Cardiac muscle cell (in vitro differentiated cells and primary cell): ENCODE measurements at regions not wholly inside any gene's neighbourhood (a gene's known extent, or its start where the extent isn't known, plus 50 kb on each side); places are given as distances from the start of the nearest gene placed in this dataset.

Experiments used
- DNase-seq, 2 donors: peaks; one replicate each; pipeline versions ENCODE4 v3.0.0 to v3.0.0-alpha.2; 2010 to 2017; ENCODE audit warnings: low read depth in 1 of 2, low spot score in 1 of 2
- H3K27ac ChIP-seq: fragments of 200-600 bp; sonication (generic); 2 replicates; pipeline ENCODE4 v1.5.1; 2016
- H3K27me3 ChIP-seq: fragments of 200-600 bp; sonication (generic); 2 replicates; pipeline ENCODE4 v1.6.0; 2016; ENCODE audit warnings: control low read depth
- H3K36me3 ChIP-seq: fragments of 200-600 bp; sonication (generic); 2 replicates; pipeline ENCODE4 v1.5.1; 2016; ENCODE audit warnings: control low read depth
- H3K4me1 ChIP-seq: fragments of 200-600 bp; sonication (generic); 2 replicates; pipeline ENCODE4 v1.8.1; 2017; ENCODE audit warnings: low read depth, mild to moderate bottlenecking, mixed run types
- H3K4me3 ChIP-seq: fragments of 200-600 bp; sonication (generic); 2 replicates; pipeline ENCODE4 v1.5.1; 2016; ENCODE audit warnings: mild to moderate bottlenecking
- H3K9me3 ChIP-seq: fragments of 200-600 bp; sonication (generic); 2 replicates; pipeline ENCODE4 v1.5.1; 2017; ENCODE audit warnings: low read depth, mild to moderate bottlenecking, control low read depth
- CTCF ChIP-seq: IDR thresholded peaks from 2 replicates; pipeline ENCODE4 v1.5.1; 2012; ENCODE audit warnings: low read depth, mild to moderate bottlenecking, low read length

DNA sequence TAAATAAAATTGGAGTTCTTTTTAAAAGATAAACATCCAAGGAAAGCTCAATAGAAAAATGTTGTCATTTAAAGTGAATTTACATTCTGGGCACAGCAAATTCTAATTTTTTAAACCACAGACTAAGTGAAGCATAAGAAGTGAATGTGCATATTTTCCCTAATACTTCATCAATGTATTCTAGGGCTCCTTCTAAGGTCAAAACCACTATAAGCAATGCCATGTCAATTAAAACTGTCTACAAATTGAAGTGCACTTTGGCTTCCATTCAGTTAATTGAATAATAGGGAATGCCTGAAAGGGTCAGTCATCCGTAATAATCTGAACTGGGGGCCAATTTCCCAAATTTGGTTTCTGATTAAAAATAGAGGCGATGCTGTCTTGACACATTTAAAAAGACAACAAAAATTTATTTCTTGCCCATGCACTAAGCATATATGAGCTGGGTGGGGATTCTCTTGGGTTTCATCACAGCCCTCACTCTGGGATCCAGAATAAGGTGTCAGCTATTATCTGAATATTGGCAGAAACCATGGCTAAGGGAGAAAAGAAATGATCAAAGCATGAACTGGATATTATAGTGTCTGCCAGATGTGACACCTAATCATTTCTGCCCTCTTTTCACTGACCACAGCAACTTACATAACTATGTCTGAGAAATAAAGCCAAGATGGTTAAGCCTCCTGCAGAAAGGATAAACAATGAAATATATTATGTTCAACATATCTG is 660.6 kb upstream of the B3GALT2 start:
- Histone ChIP-seq H3K27ac (no peak overlapping the region), H3K4me3 (no peak overlapping the region), H3K4me1 (peaks cover 12% of the 10 kb centered on the region), H3K27me3 (no peaks in the 10 kb centered on the region), H3K9me3 (no peaks in the 10 kb centered on the region), H3K36me3 (no peaks in the 10 kb centered on the region)
- no peak for TF ChIP-seq CTCF
- no peak for DNase-seq

GRCh38 chr1:193846411-193846810 is 660.0 kb upstream of the B3GALT2 start:
- H3K27me3 ChIP-seq, result no peaks in the 10 kb centered on the region
- TF ChIP-seq CTCF, result no peak
- no peak overlapping the region for H3K4me3 ChIP-seq
- DNase-seq, result no peak
- peaks cover 10% of the 10 kb centered on the region for H3K4me1 ChIP-seq
- H3K36me3 ChIP-seq, result no peaks in the 10 kb centered on the region
- H3K9me3 ChIP-seq, result no peaks in the 10 kb centered on the region
- no peak overlapping the region for H3K27ac ChIP-seq

DNA sequence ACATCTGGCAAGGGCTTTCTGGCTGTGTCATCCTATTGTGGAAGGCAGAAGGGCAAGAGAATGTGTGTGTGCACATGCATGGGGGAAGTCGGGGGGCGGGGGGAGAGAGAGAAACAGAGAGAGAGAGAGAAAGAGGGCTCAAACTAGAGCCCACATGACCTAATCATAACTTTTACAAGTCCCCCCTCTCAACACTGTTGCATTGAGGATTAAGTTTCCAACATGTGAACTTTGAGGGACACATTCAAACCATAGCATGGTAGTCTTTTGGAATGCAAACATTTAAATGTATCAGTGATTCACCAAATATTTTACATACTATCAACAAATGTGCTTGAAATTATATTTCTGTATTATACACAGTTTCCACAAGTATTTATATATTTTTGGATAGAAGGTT is 655.4 kb upstream of the B3GALT2 start:
- no peaks in the 10 kb centered on the region for H3K27me3 ChIP-seq
- H3K27ac ChIP-seq, result no peak overlapping the region
- DNase-seq, result no peak
- no peaks in the 10 kb centered on the region for H3K4me1 ChIP-seq
- TF ChIP-seq CTCF, result no peak
- no peaks in the 10 kb centered on the region for H3K36me3 ChIP-seq
- H3K9me3 ChIP-seq, result no peaks in the 10 kb centered on the region
- H3K4me3 ChIP-seq, result no peak overlapping the region

- no peaks in the 10 kb centered on the region for H3K27me3 ChIP-seq
- no peak overlapping the region for H3K27ac ChIP-seq
- no peak overlapping the region for H3K4me3 ChIP-seq
- TF ChIP-seq CTCF, result no peak
- no peaks in the 10 kb centered on the region for H3K4me1 ChIP-seq
- H3K9me3 ChIP-seq, result no peaks in the 10 kb centered on the region
- H3K36me3 ChIP-seq, result no peaks in the 10 kb centered on the region
- DNase-seq, result no peak
These were observed 645.1 kb upstream of the B3GALT2 start for GRCh38 chr1:193831465-193831864.

DNA sequence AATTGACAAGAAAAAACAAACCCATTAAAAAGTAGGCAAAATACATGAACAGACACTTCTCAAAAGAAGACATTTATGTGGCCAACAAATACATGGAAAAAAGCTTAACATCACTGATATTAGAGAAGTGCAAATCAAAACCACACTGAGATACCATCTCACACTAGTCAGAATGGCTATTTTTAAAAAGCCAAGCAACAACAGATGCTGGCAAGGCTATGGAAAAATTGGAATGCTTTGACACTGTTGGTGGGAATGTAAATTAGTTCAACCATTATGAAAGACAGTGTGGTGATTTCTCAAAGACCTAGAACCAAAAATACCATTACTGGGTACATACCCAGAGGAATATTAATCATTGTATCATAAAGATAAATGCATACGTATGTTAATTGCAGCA is 641.1 kb upstream of the B3GALT2 start:
- no peaks in the 10 kb centered on the region for H3K27me3 ChIP-seq
- no peak overlapping the region for H3K27ac ChIP-seq
- no peaks in the 10 kb centered on the region for H3K9me3 ChIP-seq
- DNase-seq, result no peak
- no peak for TF ChIP-seq CTCF
- no peak overlapping the region for H3K4me3 ChIP-seq
- H3K36me3 ChIP-seq, result no peaks in the 10 kb centered on the region
- no peaks in the 10 kb centered on the region for H3K4me1 ChIP-seq
